DOHH2 (cell line): ENCODE measurements at regions not wholly inside any gene's neighbourhood (a gene's known extent, or its start where the extent isn't known, plus 50 kb on each side); places are given as distances from the start of the nearest gene placed in this dataset.

ENCODE experiments used
- EZH2phosphoT487 ChIP-seq: fragments of 200-600 bp; sonication (generic); IDR thresholded peaks from 2 replicates; pipeline ENCODE4 v1.6.1; 2017; ENCODE audit warnings: borderline replicate concordance, mild to moderate bottlenecking, antibody characterized with exemption, low read length, moderate library complexity, mixed read lengths
- TF ChIP-seq, protein P1 (sequence below): fragments of 200-600 bp; sonication (generic); IDR thresholded peaks from one replicate; pipeline ENCODE4 v1.5.1; 2014; ENCODE audit warnings: antibody characterized with exemption, mild to moderate bottlenecking, low read depth, low read length; ENCODE audit not compliant: poor library complexity, severe bottlenecking

- TF ChIP-seq, protein P1, sequence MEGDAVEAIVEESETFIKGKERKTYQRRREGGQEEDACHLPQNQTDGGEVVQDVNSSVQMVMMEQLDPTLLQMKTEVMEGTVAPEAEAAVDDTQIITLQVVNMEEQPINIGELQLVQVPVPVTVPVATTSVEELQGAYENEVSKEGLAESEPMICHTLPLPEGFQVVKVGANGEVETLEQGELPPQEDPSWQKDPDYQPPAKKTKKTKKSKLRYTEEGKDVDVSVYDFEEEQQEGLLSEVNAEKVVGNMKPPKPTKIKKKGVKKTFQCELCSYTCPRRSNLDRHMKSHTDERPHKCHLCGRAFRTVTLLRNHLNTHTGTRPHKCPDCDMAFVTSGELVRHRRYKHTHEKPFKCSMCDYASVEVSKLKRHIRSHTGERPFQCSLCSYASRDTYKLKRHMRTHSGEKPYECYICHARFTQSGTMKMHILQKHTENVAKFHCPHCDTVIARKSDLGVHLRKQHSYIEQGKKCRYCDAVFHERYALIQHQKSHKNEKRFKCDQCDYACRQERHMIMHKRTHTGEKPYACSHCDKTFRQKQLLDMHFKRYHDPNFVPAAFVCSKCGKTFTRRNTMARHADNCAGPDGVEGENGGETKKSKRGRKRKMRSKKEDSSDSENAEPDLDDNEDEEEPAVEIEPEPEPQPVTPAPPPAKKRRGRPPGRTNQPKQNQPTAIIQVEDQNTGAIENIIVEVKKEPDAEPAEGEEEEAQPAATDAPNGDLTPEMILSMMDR, result no peak
- TF ChIP-seq EZH2phosphoT487, result no peak
Observed at GRCh38 chr4:32890398-32890797, 2170.2 kb downstream of the PCDH7 start.
